NCI-H1092 treated with DMSO at 0.1 percent for 48 hours (cell line): ENCODE measurements at regions not wholly inside any gene's neighbourhood (a gene's known extent, or its start where the extent isn't known, plus 50 kb on each side); places are given as distances from the start of the nearest gene placed in this dataset.
"Not testable (repeated sequence)": the region's sequence is repeated elsewhere in the genome, so short reads cannot be mapped to it uniquely, and the experiment has no call there.

Experiments
- DNase-seq: peaks from one replicate; lab custom pipeline; 2025; lab: John Stamatoyannopoulos, UW

- DNase-seq = peak; percentile 87
Observed at GRCh38 chrX:44675362-44676024, 132.8 kb upstream of the FUNDC1 start.

GRCh38 chrX:44674906-44675305 lies 132.2 kb upstream of the FUNDC1 start:
- DNase-seq = peak; percentile 30

- DNase-seq = no peak
Observed at GRCh38 chrX:44669626-44670025, 127.0 kb upstream of the FUNDC1 start.

GRCh38 chrX:44667771-44668170 lies 125.1 kb upstream of the FUNDC1 start:
- DNase-seq = no peak

- not testable (repeated sequence) for DNase-seq
Observed at GRCh38 chrX:44657718-44658246, 115.1 kb upstream of the FUNDC1 start.

GRCh38 chrX:44651358-44651757 lies 108.7 kb upstream of the FUNDC1 start:
- DNase-seq = no peak

- DNase-seq = no peak
Observed at GRCh38 chrX:44643723-44644122, 101.1 kb upstream of the FUNDC1 start.

- no peak for DNase-seq
Observed at GRCh38 chrX:44637282-44637681, 94.6 kb upstream of the FUNDC1 start.

GRCh38 chrX:44621078-44621477 lies 78.4 kb upstream of the FUNDC1 start:
- DNase-seq = no peak

GRCh38 chrX:44619039-44619438 lies 76.4 kb upstream of the FUNDC1 start:
- DNase-seq = no peak

- DNase-seq = no peak
Observed at GRCh38 chrX:44596277-44596676, 53.6 kb upstream of the FUNDC1 start.
